Ectodermal cell (in vitro differentiated cells): ENCODE measurements at regions not wholly inside any gene's neighbourhood (a gene's known extent, or its start where the extent isn't known, plus 50 kb on each side); places are given as distances from the start of the nearest gene placed in this dataset.
"Not testable (repeated sequence)": the region's sequence is repeated elsewhere in the genome, so short reads cannot be mapped to it uniquely, and the experiment has no call there.

Experiments
- H3K27ac ChIP-seq: 2 replicates; pipeline ENCODE4 v1.7.0; 2013; ENCODE audit warnings: mild to moderate bottlenecking, low read depth, low read length; ENCODE audit not compliant: insufficient read depth, poor library complexity, severe bottlenecking
- H3K27me3 ChIP-seq: 2 replicates; pipeline ENCODE4 v1.7.0; 2013; ENCODE audit warnings: mild to moderate bottlenecking, low read length; ENCODE audit not compliant: insufficient read depth, control insufficient read depth, poor library complexity, severe bottlenecking
- H3K36me3 ChIP-seq: one replicate; pipeline ENCODE4 v1.7.0; 2013; ENCODE audit warnings: low read length; ENCODE audit not compliant: control insufficient read depth, insufficient read depth
- H3K4me1 ChIP-seq: one replicate; pipeline ENCODE4 v1.7.0; 2013; ENCODE audit warnings: low read length; ENCODE audit not compliant: control insufficient read depth, insufficient read depth
- H3K4me3 ChIP-seq: 2 replicates; pipeline ENCODE4 v1.7.0; 2013; ENCODE audit warnings: low read depth, low read length, control low read depth; ENCODE audit not compliant: insufficient read depth
- H3K9me3 ChIP-seq: 2 replicates; pipeline ENCODE4 v1.7.0; 2013; ENCODE audit warnings: mild to moderate bottlenecking, low read length, moderate library complexity; ENCODE audit not compliant: control insufficient read depth
- WGBS, 2 experiments: methylation state at CpG; one replicate each; pipeline ENCODE4 v1.1.7; 2013; ENCODE audit warnings: missing lambda C conversion rate in 2 of 2; 5-methylcytosine and 5-hydroxymethylcytosine counted together

GRCh38 chr1:83142802-83143201 is 856.1 kb downstream of the TTLL7 start:
- H3K4me3 ChIP-seq, H3K9me3 ChIP-seq, H3K27me3 ChIP-seq, H3K36me3 ChIP-seq, H3K27ac ChIP-seq, H3K4me1 ChIP-seq: not testable (repeated sequence)
- 88 to 100% methylated on average over 1 of the region's 1 CpG for WGBS, 2 experiments

GRCh38 chr1:83135524-83136157 is 863.3 kb downstream of the TTLL7 start:
- H3K27ac ChIP-seq, H3K4me3 ChIP-seq: not testable (repeated sequence)
- WGBS, 2 experiments, result no CpG with 5 or more reads among the region's 1 CpG

GRCh38 chr1:83134322-83135014 is 864.5 kb downstream of the TTLL7 start:
- H3K9me3 ChIP-seq, H3K27me3 ChIP-seq, H3K27ac ChIP-seq, H3K4me1 ChIP-seq, H3K36me3 ChIP-seq, H3K4me3 ChIP-seq: not testable (repeated sequence)
- WGBS, 2 experiments, result no CpG with 5 or more reads among the region's 3 CpGs

More at GRCh38 chr1:83135524-83136157, 863.3 kb downstream of the TTLL7 start:
- not testable (repeated sequence) for H3K9me3 ChIP-seq, H3K4me1 ChIP-seq, H3K27me3 ChIP-seq, H3K36me3 ChIP-seq

- H3K9me3 ChIP-seq, result no peaks in the 10 kb centered on the region
- no peaks in the 10 kb centered on the region for H3K27me3 ChIP-seq
- H3K4me1 ChIP-seq, result no peaks in the 10 kb centered on the region
- H3K36me3 ChIP-seq, result no peaks in the 10 kb centered on the region
- no peak overlapping the region for H3K27ac ChIP-seq
- 100% methylated on average over 1 of the region's 1 CpG for WGBS, 2 experiments
- H3K4me3 ChIP-seq, result no peak overlapping the region
Measured at GRCh38 chr1:83131692-83131955, 867.3 kb downstream of the TTLL7 start.

GRCh38 chr1:83130886-83131691 is 867.8 kb downstream of the TTLL7 start:
- Histone ChIP-seq H3K4me3 (no peak overlapping the region), H3K36me3 (no peaks in the 10 kb centered on the region), H3K9me3 (no peaks in the 10 kb centered on the region), H3K4me1 (no peaks in the 10 kb centered on the region), H3K27ac (no peak overlapping the region), H3K27me3 (no peaks in the 10 kb centered on the region)
- WGBS, 2 experiments, result 83 to 100% methylated on average over 2 to 3 of the region's 3 CpGs

GRCh38 chr1:83129107-83129506 is 869.8 kb downstream of the TTLL7 start:
- WGBS, 2 experiments, result 86 to 97% methylated on average over 1 to 3 of the region's 3 CpGs
- Histone ChIP-seq H3K4me3 (no peak overlapping the region), H3K27me3 (no peaks in the 10 kb centered on the region), H3K27ac (no peak overlapping the region), H3K4me1 (no peaks in the 10 kb centered on the region), H3K9me3 (no peaks in the 10 kb centered on the region), H3K36me3 (no peaks in the 10 kb centered on the region)

- no peaks in the 10 kb centered on the region for H3K4me1 ChIP-seq
- no peak overlapping the region for H3K4me3 ChIP-seq
- no peaks in the 10 kb centered on the region for H3K9me3 ChIP-seq
- no peaks in the 10 kb centered on the region for H3K27me3 ChIP-seq
- WGBS, 2 experiments, result 96 to 100% methylated on average over 1 to 2 of the region's 2 CpGs
- H3K27ac ChIP-seq, result no peak overlapping the region
- H3K36me3 ChIP-seq, result no peaks in the 10 kb centered on the region
Measured at GRCh38 chr1:83125456-83125855, 873.5 kb downstream of the TTLL7 start.

- WGBS, 2 experiments, result no CpG with 5 or more reads among the region's 3 CpGs
- H3K4me3 ChIP-seq, result no peak overlapping the region
- H3K27me3 ChIP-seq, result no peaks in the 10 kb centered on the region
- H3K4me1 ChIP-seq, result no peaks in the 10 kb centered on the region
- H3K27ac ChIP-seq, result no peak overlapping the region
- no peaks in the 10 kb centered on the region for H3K9me3 ChIP-seq
- no peaks in the 10 kb centered on the region for H3K36me3 ChIP-seq
Measured at GRCh38 chr1:83123019-83123418, 875.9 kb downstream of the TTLL7 start.

GRCh38 chr1:83118472-83118871 is 880.5 kb downstream of the TTLL7 start:
- H3K4me1 ChIP-seq, result no peaks in the 10 kb centered on the region
- no peaks in the 10 kb centered on the region for H3K9me3 ChIP-seq
- H3K4me3 ChIP-seq, result no peak overlapping the region
- no peak overlapping the region for H3K27ac ChIP-seq
- no peaks in the 10 kb centered on the region for H3K36me3 ChIP-seq
- H3K27me3 ChIP-seq, result no peaks in the 10 kb centered on the region
- 93 to 95% methylated on average over 4 of the region's 4 CpGs for WGBS, 2 experiments

GRCh38 chr1:83117030-83117429 is 881.9 kb downstream of the TTLL7 start:
- H3K4me3 ChIP-seq, H3K4me1 ChIP-seq, H3K9me3 ChIP-seq, H3K27ac ChIP-seq, H3K27me3 ChIP-seq, H3K36me3 ChIP-seq: not testable (repeated sequence)
- 87 to 98% methylated on average over 3 of the region's 4 CpGs for WGBS, 2 experiments
